ENCODE measurements at regions not wholly inside any gene's neighbourhood (a gene's known extent, or its start where the extent isn't known, plus 50 kb on each side); places are given as distances from the start of the nearest gene placed in this dataset.

- DNase-seq = no peak
Observed at GRCh38 chr16:50425044-50425443, 56.3 kb upstream of the BRD7 start.

GRCh38 chr16:50422926-50423325 is 54.1 kb upstream of the BRD7 start:
- DNase-seq = no peak

GRCh38 chr16:50419116-50419515 is 50.3 kb upstream of the BRD7 start:
- no peak for DNase-seq
